HEK293T (cell line): ENCODE measurements at regions not wholly inside any gene's neighbourhood (a gene's known extent, or its start where the extent isn't known, plus 50 kb on each side); places are given as distances from the start of the nearest gene placed in this dataset.

Source experiments
- ARNT ChIP-seq: fragments of 450-650 bp; IDR thresholded peaks from 2 replicates; pipeline ENCODE4 v1.6.1; 2017; ENCODE audit warnings: mild to moderate bottlenecking
- HDGF ChIP-seq: fragments of 450-650 bp; IDR thresholded peaks from 2 replicates; pipeline ENCODE4 v1.6.1; 2017; ENCODE audit warnings: antibody characterized with exemption, borderline replicate concordance
- L3MBTL2 ChIP-seq: fragments of 450-650 bp; conservative IDR thresholded peaks from 2 replicates; pipeline ENCODE4 v1.6.1; 2016; ENCODE audit warnings: mild to moderate bottlenecking
- LEF1 ChIP-seq: fragments of 450-650 bp; IDR thresholded peaks from 2 replicates; pipeline ENCODE4 v1.6.1; 2017; ENCODE audit warnings: mild to moderate bottlenecking, borderline replicate concordance
- SP1 ChIP-seq: fragments of 450-650 bp; IDR thresholded peaks from 2 replicates; pipeline ENCODE4 v1.6.1; 2017
- SUZ12 ChIP-seq: fragments of 450-650 bp; IDR thresholded peaks from 2 replicates; pipeline ENCODE4 v1.6.1; 2016; ENCODE audit warnings: mild to moderate bottlenecking
- TARDBP ChIP-seq: fragments of 450-650 bp; IDR thresholded peaks from 2 replicates; pipeline ENCODE4 v1.6.1; 2016
- TF ChIP-seq, protein P1 (sequence below): fragments of 450-650 bp; IDR thresholded peaks from 2 replicates; pipeline ENCODE4 v1.6.1; 2016

DNA sequence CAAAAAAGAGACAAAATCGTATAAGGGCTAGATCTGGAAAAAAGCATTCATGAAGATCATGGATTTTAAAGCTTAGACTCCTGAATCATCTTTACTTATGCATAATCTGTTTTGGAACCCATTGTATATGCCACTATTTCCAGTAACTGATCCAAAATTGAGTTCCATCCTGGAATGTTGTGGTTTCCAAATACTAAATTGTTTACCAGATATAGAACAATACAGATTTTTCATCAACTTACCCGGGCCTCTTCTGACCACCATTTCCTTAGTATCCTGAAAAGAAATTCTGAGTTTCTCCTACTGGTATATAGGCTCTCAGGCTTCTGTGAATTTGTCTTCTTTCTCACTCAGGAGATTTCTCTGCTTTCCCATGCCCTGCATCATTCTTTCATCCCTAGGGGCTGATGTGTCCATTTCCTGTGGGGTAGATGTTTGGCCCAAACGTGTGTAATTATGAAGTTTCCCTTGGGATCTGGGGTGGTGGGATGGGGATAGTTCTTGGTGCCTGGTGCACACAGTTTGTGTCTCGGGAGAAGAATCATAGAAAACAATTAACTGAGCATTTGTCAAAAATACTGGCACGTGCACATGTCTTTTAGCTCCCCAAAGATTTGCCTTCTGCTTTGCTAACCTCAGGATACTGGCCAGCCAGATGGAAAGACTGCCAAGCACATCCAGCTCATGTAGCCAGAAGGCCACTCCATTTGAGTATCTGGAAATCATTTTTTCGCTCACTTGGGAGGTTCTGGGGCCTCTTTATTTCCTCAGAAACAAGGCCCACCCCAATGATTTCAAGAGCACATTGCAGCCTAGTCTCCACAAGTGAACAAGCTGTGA, 127.8 kb downstream of the NTMT2 start:
- TF ChIP-seq HDGF (no peak), LEF1 (no peak), TARDBP (no peak), SUZ12 (no peak), SP1 (no peak), L3MBTL2 (no peak), ARNT (no peak)
- TF ChIP-seq, protein P1, sequence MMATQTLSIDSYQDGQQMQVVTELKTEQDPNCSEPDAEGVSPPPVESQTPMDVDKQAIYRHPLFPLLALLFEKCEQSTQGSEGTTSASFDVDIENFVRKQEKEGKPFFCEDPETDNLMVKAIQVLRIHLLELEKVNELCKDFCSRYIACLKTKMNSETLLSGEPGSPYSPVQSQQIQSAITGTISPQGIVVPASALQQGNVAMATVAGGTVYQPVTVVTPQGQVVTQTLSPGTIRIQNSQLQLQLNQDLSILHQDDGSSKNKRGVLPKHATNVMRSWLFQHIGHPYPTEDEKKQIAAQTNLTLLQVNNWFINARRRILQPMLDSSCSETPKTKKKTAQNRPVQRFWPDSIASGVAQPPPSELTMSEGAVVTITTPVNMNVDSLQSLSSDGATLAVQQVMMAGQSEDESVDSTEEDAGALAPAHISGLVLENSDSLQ, result no peak
